Stimulated activated naive CD4-positive, alpha-beta T cell (primary cell): ENCODE measurements at regions not wholly inside any gene's neighbourhood (a gene's known extent, or its start where the extent isn't known, plus 50 kb on each side); places are given as distances from the start of the nearest gene placed in this dataset.
"Not testable (repeated sequence)": the region's sequence is repeated elsewhere in the genome, so short reads cannot be mapped to it uniquely, and the experiment has no call there.

Experiments used
- DNase-seq, 6 experiments: peaks; one replicate each; lab custom pipeline; 2025; lab: John Stamatoyannopoulos, UW

DNA sequence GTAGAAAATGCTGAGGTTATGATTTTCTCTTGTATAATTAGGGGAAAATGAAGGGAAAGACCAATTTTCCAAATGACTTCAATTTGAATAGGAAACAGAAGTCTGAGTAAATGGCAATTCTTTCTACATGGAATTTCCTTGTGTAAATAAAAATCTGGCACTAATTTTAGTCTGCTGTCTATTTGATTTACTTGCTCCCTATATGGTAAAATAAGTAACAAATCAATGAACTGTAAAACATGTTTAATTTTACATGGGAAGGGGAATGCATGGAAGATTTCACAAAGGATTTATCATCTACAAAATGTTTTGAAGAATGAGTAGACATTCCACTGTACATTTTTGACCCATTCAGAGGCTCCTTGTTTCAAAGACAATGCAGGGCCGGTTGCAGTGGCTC, 811.6 kb upstream of the GOT2 start:
- no peak for DNase-seq

DNA sequence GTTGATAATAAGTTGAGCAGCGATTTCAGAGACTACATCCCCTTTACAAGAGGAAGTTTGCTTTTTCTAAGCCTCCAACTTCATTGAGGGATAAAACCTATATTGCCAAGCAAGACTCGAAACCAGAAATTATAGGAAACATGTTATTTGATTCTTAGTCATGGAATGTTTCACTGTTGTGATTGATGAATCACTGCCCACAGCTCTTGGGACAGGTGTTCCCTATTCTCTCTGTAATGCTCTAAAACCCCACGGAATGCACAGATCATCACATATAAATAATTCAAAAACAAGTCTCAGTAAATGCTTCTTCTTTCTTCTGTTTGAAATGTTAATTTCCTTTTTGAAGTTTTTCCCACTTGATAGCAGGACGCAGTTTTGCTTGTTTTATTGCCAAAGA, 809.5 kb upstream of the GOT2 start:
- DNase-seq: no peak

DNA sequence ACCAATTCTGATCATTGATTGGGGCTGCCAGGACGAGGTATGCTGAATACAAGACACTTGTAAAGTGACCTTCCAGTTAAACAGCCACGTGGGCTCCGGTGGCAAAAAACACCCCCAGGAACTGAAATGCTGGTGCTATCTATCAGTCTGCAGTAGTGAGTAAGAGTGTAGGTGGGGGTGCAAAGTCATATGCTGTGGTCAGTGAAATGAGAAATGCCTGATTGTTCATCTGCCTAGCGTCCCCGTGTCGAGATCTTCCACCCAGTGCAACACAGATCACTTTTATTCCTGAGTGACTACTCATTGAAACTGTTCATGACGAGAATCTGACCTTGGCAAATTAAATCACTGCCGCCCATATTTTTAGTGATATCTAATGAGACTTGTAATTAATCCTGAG, 806.5 kb upstream of the GOT2 start:
- DNase-seq: no peak

DNA sequence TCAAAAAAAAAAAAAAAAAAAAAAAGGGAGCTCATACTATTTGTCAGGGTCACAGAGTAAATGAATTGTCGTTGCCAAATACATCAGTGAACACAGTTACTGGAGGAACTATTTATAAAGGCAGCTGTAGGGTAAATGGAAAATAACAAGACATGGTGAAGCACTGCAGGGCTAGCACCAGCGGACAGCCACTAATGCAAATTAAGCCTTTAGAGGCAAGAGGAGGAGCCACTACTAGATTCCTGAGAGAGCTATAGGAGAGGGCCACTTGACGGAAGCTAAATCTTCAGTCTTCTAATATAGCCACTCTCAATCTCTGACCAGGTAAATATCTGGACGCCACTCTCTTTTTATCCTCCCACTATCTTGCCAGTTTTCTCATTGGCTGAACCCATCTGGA, 801.2 kb upstream of the GOT2 start:
- no peak for DNase-seq

DNA sequence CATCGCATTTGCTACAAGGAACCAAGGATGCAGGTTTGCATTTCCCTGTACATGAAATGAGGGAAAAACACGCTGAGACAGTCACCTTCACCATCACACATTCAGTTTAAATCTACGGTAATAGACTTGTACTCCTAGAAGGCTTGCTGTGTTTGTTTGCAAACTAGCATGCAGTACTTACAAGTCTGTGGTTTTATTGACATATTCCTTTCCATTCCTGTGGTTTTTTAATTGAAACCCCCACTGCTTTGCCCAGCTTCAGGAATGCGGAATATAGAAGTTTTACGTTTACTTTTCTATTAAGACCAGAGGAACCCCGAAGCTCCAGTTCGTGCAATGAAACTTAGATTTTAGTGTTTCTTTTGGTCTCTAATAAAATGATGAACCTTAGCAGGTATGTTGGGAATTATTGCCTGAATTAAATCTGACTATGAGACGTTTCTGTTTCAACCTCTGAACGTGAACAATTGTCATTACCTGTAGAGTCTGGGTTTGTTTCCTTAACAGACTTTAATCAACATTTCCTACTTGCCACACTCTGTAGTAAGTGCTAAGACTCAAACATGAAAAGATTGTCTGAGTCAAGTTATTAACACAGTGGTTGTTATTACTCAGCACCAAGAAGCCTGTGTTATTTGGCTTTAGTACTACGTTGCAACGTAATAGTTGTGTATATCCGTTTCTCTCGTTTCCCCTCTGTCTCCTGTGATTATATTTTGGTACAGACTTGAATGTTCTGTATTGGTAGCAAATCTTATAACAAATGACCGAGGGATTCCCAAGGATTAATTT, 793.3 kb upstream of the GOT2 start:
- DNase-seq: no peak

DNA sequence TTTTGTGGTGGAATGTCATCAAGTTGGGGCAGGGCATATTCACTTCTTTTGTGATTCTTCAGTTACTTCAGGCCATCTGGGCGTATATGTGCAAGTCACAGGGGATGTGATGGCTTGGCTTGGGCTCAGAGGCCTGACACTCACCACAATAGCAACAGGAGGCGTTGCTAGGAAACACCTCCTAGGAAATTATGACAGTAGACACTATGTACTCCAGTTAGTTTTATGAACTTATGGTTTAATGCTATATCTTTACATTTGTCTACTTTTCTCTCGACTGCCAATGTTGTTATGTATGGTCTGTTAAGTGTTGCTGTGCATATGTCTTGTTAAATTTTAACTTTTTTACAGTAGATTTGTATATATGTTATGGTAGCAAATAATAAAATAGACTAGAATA, 788.7 kb upstream of the GOT2 start:
- no peak for DNase-seq

DNA sequence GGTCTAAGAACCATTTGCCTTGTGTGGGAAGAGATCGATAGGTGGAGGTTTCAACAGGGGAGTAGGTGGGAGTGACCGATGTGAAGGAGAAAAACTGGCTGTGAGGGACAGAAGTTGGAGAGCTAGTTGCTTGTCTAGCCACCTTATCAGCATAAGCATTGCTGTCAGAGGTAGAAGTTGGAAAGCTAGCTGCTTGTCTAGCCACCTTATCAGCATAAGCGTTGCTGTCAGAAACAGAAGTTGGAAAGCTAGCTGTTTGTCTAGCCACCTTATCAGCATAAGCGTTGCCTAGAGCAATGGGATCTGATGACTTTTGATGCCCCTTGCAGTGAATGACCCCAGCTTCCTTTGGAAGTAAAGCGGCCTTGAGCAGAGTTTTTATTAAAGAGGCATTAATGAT, 784.6 kb upstream of the GOT2 start:
- DNase-seq: not testable (repeated sequence)

DNA sequence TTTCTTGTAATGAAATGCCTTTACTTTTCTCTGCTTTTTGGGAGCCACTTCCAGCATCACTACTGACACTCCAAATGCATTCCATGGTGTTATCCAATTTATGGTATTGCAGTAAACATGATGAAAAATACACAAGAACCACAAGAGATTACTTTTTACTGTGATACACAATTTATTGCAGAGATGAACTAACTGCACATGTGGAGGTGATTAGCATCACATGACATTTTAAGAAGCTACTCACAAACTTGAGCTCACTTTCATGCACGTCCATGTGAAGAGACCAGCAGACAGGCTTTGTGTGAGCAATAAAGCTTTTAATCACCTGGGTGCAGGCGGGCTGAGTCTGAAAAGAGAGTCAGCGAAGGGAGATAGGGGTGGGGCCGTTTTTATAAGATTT, 780.5 kb upstream of the GOT2 start:
- no peak for DNase-seq

DNA sequence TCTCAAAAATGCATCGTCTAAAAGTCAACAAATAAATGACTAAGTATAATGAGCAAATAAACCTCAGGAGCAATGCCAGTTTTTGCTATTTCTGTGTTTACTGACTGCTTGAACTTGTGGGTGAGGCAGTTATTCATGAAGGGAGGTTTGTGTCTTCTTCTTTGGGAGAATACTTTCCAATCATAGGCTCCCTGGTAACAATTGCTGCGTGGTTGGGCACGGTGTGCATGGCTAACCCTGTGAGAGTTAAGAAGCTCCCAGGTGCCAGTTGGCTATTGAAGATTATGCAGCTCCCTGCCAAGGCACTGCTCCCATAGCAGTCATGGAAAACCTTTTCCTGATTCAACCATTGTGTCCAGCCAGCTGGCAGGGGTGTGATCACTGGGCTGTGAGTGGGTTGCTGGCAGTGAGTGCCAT, 775.9 kb upstream of the GOT2 start:
- no peak for DNase-seq

DNA sequence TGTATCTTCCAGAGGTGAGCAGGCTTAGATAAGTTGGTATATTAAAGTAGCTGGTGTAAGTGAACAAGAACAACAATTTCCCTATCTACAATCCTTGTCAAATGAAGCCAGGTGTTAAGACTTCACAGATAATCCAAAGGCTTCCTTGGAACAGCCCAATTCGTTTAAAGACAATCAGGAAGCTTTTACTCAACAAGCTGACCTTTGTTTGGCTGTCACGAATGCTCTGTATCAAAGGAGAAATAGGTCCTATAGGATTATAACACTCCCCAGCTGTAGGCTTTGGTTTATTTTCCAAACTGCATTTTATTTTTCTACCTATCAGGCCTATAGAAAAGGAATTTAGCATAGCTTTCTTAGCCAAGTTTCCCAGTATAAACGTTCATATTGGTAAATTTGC, 766.5 kb upstream of the GOT2 start:
- DNase-seq: no peak

DNA sequence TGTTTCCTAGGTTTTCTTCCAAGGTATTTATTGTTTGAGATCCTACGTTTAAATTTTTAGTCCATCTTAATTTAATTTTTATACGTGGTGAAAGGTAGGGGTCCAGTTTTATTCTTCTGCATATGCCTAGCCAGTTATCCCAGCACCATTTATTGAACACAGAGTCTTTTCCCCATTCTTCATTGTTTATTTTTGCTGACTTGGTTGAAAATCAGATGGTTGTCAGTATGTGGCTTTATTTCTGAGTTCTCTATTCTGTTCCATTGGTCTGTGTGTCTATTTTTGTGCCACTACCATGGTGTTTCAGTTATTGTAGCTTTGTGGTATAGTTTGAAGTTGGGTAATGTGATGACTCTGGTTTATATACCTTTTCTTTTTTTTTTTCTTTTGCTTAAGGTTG, 753.0 kb upstream of the GOT2 start:
- no peak for DNase-seq

DNA sequence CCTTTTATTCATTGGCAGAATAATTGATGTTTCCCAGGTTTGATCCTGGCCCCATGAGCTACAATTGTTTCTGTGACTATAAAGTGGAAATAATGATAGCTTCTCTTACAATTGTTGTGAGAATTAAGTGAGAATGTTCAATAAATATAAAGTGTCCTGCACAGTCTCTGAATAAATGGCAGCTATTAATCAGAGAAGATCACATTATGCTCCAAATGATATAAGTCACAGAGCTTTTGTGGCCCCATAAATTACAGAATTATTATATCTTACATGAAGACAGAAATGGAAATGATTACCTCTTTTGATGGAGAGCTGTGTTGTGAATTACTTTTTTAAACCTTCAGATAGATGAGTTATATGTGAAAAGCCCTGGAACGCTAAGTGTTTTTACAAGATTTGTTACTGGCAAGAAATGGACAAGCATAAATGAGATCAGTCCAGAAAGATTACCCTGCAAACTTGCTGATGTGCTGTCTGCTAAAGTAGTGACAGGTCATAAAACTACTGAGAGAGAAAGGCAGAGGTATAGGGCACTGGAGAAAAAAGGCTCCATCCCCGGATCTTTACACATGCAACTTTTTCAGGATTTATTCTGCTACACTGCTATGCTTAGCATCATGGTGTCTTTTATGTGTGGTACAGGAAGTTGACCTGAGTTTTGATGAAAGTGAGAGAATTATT, 750.9 kb upstream of the GOT2 start:
- no peak for DNase-seq

DNA sequence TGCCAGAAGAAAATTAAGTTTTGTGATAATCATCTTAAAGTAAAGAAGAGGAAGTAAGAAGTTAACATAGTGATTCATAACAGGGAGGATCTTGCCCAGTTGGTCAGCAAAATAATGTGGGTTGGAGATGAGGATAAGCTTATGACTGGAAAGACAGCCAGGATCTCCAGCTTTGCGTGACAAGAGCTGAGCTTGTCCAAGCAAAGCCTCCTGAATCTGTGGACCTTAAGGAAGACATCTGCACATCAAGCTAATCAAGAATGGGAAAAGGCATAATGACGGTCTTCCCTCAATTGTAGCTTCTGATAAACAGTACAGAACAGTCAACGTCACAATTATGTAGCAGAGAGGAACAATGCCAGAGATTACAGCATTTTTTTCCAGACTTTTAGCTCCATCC, 744.7 kb upstream of the GOT2 start:
- no peak for DNase-seq

DNA sequence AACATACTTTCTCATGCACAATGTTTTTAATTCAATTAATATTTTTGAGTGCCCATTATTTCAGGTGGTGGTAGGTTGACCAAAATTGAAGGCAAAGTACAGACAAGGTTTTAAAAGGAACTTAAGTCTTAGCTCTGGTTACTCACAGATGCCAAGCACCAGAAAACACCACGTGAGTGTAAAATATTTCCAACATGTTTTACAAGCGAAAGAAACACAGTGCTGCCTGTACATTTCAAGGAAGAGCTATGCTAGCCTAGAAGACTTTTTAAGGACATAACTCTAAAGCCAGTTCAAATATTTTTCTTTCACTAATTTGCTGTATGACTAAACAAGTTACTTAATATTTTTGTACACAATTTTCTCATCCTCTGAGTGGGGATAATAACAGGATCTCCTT, 736.4 kb upstream of the GOT2 start:
- no peak for DNase-seq

DNA sequence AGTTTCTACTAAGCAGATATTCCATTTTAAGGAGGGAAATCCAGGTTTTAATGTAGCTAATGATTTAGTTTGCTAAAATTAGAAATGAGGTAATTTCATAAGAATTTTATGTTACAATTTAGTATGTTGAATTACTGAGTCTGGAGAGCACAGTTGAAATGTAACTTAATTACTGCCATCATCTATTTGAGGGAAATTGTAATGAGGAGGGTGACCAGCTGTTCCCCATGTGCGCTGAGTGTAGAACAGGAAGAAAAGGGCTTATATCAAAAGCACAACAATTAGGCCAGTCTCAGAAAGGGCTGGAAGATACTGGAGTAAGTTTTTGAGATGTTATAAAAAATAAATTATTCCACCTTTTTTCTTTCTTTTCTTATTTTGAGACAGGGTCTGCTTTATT, 735.1 kb upstream of the GOT2 start:
- DNase-seq: no peak

DNA sequence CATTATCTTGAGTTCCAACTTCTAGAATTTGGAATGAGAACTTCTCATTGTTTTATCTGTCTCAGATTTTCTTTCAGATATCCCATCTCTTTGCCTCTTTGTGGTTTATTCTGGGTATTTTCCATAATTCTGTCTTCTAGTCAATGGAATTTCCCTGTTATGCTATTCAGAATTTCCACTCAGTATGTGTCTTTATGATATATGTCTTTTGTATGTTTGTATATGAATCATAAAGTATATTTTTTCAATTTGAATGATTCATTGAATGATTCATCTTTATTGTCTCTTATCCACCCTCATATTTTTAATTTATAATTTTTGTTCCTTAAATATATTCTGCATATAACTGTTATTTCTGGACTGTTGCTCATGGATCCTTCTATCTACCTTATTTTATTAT, 729.7 kb upstream of the GOT2 start:
- DNase-seq: no peak

DNA sequence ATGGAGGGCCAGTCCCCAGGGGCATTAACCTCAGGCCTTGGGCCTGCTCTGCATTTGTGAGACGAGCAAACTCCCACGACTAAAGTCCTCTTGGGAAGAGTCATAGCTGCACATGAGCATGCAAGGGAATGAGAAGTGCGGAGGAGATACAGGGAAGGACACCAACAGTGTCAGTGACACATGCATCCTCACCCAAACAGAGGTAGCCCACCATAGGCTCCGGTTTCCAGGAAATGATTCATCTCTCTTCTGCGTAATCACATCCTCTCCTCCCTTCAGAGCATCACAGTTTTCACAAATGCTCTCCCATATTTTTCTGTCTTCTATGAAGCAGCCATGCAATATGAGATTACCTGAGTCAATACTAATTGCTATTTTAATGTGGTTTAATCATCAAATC, 725.7 kb upstream of the GOT2 start:
- DNase-seq: no peak

DNA sequence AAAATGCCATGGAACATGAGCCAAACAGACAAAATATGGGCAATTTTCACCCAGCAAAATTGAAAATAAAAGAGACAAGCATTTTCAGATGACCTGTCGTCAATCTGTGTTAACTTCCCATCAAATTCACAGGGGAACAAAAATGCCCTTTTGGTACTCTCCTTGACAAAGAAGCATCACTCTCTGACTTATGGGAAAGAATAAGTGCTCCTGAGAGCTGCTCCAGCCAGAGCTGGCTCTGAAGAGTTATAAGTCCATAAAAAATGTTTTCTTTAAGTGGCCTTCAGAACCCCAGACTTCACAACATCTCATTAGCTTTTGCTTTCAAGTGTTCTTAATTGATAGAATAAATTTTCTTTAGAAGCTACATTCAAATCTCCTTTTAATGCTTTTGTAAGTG, 721.4 kb upstream of the GOT2 start:
- DNase-seq: no peak

DNA sequence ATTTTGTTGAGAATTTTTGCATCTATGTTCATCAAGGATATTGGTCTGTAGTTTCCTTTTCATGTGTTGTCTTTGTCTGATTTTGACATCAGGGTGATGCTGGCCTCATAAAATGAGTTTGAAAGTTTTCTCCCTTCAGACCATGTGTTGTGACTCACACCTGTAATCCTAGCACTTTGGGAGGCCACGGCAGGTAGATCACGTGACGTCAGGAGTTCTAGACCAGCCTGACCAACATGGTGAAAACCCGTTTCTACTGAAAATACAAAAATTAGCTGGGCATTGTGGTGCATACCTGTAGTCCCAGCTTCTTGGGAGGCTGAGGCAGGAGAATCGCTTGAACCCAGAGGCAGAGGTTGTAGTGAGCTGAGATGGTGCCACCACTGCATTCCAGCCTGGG, 716.4 kb upstream of the GOT2 start:
- not testable (repeated sequence) for DNase-seq

DNA sequence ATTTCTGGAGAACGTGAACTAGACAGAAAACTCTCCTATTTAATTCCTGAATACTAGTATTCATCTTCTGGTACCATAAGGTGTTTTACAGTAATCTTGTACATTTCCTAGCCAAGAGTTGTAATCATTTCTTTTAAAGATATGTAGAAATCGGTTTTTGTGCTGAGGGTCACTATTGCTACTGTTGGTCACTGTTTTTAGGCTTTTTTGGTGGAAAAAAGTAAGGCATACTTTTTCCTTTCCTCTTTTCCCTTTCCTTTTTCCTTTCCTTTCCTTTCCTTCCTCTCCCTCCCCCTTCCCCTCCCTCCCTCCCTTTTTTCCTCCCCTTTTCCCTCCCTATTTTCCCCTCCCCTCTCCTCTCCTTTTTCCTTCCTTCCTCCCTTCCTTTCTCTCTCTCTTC, 706.4 kb upstream of the GOT2 start:
- DNase-seq: no peak

DNA sequence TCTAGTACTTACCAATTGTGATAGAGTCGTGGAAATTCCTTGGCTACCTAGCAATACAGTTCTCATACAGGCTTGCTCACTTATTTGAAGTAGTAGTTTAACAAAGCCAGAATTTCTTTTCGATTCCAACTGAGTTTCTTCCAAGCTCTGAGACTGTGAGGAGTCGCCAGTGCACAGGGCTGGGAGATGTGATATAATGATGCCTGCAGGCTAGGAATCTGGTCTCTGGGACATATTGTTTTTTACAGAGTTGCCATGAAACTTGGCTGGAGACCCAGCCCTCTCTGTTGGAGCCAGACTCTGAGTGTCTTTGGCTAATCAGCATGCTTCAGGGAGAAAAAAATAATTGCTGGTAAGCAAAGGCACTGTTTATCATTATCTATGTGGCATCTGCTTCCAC, 698.8 kb upstream of the GOT2 start:
- no peak for DNase-seq

DNA sequence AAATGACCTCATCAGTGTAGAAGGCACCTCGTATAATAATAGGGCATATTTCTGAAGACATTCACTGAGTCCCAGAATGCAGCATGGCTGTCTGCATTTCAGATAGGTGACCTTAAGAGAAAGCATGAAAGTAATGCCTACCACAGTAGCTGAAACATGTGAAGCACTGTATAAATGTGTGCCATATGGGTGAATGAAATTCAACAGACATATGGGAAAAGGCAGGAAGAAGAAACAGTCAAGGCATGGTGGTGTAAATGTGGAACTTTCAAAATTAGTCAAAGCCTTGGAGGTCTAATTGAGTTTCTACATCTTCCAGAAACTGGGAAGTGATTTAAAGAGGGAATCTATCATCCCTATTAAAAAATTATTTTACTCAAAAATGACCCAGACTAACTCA, 698.2 kb upstream of the GOT2 start:
- DNase-seq: no peak

DNA sequence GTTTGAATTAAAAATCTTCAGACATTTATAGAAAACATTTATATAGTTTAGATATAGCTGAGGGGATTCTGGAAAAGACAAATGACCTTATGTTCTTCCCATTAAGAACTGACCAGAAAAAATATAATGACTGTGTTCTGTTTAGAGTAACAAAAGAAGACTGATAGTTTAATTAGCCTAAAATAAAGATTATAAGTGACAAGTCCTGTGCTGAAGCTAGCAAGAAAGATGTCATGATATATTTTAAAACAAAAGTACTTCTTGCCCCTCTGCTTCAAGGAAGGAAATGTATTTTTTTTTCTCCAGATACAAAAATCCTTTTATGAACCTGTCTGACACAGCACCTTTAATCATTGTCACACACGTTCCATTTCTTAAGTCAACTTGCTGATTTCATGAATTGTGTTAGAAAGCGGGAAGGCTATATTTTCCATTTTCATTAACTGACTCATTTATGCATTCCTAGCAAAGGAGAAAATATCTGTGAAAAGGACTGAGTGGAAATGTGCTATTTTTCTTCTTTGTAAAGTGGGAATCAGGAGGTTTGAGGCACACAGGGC, 690.7 kb upstream of the GOT2 start:
- no peak for DNase-seq
